ENCODE measurements at regions not wholly inside any gene's neighbourhood (a gene's known extent, or its start where the extent isn't known, plus 50 kb on each side); places are given as distances from the start of the nearest gene placed in this dataset.

GRCh38 chr1:38736399-38736798 lies 123.2 kb downstream of the RRAGC start:
- TF ChIP-seq, protein P1, sequence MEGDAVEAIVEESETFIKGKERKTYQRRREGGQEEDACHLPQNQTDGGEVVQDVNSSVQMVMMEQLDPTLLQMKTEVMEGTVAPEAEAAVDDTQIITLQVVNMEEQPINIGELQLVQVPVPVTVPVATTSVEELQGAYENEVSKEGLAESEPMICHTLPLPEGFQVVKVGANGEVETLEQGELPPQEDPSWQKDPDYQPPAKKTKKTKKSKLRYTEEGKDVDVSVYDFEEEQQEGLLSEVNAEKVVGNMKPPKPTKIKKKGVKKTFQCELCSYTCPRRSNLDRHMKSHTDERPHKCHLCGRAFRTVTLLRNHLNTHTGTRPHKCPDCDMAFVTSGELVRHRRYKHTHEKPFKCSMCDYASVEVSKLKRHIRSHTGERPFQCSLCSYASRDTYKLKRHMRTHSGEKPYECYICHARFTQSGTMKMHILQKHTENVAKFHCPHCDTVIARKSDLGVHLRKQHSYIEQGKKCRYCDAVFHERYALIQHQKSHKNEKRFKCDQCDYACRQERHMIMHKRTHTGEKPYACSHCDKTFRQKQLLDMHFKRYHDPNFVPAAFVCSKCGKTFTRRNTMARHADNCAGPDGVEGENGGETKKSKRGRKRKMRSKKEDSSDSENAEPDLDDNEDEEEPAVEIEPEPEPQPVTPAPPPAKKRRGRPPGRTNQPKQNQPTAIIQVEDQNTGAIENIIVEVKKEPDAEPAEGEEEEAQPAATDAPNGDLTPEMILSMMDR (IDR thresholded peaks at IDR 0.05) = no peak
- no peak for TF ChIP-seq EZH2 (IDR thresholded peaks at IDR 0.05)
- TF ChIP-seq EZH2phosphoT487 (IDR thresholded peaks at IDR 0.05) = no peak
